ENCODE measurements at regions not wholly inside any gene's neighbourhood (a gene's known extent, or its start where the extent isn't known, plus 50 kb on each side); places are given as distances from the start of the nearest gene placed in this dataset.

DNA sequence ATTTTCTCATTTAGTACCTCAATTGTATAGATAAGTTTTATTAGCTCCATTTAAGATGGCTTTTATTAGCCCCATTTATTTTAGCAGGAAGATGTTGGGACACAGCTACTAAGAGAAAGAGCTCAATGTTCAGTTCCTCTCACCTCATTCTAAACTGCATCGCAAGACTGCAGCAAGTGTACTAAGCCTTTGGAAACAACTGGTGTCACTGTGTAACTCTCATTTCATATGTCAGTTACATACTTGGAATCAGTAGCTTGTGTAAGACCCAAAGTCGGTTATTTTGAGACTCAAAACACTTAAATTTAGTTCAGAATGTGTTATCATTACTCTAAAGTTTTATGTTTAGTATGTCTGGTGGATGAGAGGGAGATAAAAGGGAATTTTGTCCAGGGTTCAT lies 482.9 kb downstream of the BMP2 start:
- H3K36me3 ChIP-seq, result no peaks in the 10 kb centered on the region
- TF ChIP-seq, protein P1, sequence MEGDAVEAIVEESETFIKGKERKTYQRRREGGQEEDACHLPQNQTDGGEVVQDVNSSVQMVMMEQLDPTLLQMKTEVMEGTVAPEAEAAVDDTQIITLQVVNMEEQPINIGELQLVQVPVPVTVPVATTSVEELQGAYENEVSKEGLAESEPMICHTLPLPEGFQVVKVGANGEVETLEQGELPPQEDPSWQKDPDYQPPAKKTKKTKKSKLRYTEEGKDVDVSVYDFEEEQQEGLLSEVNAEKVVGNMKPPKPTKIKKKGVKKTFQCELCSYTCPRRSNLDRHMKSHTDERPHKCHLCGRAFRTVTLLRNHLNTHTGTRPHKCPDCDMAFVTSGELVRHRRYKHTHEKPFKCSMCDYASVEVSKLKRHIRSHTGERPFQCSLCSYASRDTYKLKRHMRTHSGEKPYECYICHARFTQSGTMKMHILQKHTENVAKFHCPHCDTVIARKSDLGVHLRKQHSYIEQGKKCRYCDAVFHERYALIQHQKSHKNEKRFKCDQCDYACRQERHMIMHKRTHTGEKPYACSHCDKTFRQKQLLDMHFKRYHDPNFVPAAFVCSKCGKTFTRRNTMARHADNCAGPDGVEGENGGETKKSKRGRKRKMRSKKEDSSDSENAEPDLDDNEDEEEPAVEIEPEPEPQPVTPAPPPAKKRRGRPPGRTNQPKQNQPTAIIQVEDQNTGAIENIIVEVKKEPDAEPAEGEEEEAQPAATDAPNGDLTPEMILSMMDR (IDR thresholded peaks at IDR 0.05), result no peak
- no peak for TF ChIP-seq EP300 (IDR thresholded peaks at IDR 0.05)
- no peak for TF ChIP-seq POLR2A (IDR thresholded peaks at IDR 0.05)
- H3K27ac ChIP-seq, result no peak overlapping the region
- 84 to 88% methylated on average over 2 of the region's 2 CpGs for WGBS, 2 donors
- DNase-seq (ENCODE audit: low spot score in 2 of 2), result no peak
- H3K4me3 ChIP-seq, result no peak overlapping the region
- no peaks in the 10 kb centered on the region for H3K4me1 ChIP-seq
- H3K27me3 ChIP-seq, result no peaks in the 10 kb centered on the region
- H3K9me3 ChIP-seq, result no peaks in the 10 kb centered on the region

DNA sequence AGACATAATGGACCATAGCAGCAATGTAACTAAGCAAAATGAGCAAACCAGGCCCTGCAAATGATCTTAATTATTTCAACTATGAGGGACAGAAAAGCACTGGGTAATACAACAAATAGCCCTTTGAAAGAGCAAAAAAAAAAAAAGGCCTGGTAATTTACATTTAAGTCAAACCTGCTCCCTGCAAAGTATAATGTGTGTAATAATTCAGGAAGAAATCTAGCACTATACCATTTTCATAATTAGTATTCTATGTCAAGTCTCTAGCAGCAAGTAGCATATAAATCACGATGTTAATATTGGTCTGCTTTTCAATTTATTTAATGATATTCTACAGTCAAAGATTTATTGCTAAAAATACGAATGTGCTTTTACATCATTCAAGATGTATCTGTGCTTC lies 489.6 kb downstream of the BMP2 start:
- no peak overlapping the region for H3K27ac ChIP-seq
- no peak overlapping the region for H3K4me3 ChIP-seq
- no peaks in the 10 kb centered on the region for H3K27me3 ChIP-seq
- H3K4me1 ChIP-seq, result no peaks in the 10 kb centered on the region
- TF ChIP-seq POLR2A (IDR thresholded peaks at IDR 0.05), result no peak
- TF ChIP-seq EP300 (IDR thresholded peaks at IDR 0.05), result no peak
- TF ChIP-seq, protein P1 (IDR thresholded peaks at IDR 0.05), result no peak
- DNase-seq (ENCODE audit: low spot score in 2 of 2), result no peak
- no peaks in the 10 kb centered on the region for H3K9me3 ChIP-seq
- 70 to 80% methylated on average over 2 of the region's 2 CpGs for WGBS, 2 donors
- H3K36me3 ChIP-seq, result no peaks in the 10 kb centered on the region

DNA sequence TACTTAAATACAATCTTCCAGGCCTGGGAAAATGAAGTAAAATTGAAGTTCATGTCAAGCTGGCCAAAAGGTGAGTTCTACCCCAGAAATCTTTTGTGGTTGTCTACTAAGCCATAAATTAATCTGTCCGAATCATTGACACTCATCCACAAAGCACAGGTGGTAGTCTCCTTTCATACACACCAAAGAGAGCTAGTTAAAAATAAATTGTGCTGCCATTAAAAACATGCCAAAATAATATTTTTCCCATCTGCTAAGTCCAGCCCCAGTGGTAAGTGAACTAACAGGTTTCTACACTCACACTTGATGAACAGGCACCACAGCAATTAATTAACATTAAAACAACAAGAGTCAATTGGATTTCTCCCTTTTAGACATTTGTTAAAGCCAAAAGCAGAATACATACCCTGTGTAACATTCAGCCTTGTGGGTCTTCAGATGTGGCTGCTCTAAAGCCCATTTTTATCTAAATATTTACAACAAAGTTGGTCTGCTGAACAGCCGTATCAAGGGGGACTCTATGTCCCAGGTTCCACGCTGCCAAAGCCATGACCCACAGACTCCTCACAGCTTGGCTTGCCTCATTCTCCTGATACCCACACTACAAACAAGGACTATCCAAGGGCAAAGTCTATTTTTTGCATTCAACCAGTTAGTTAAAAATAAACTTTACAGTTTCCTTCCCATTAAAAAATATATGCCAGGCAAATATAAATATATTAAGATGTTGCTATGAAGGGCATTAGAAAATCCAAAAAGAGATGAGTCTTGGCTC lies 490.4 kb downstream of the BMP2 start:
- H3K27ac ChIP-seq, result no peak overlapping the region
- H3K4me1 ChIP-seq, result no peaks in the 10 kb centered on the region
- 73 to 81% methylated on average over 3 of the region's 3 CpGs for WGBS, 2 donors
- H3K36me3 ChIP-seq, result no peaks in the 10 kb centered on the region
- no peaks in the 10 kb centered on the region for H3K27me3 ChIP-seq
- no peaks in the 10 kb centered on the region for H3K9me3 ChIP-seq
- TF ChIP-seq EP300 (IDR thresholded peaks at IDR 0.05), result no peak
- no peak for TF ChIP-seq POLR2A (IDR thresholded peaks at IDR 0.05)
- TF ChIP-seq, protein P1 (IDR thresholded peaks at IDR 0.05), result no peak
- no peak for DNase-seq (ENCODE audit: low spot score in 2 of 2)
- no peak overlapping the region for H3K4me3 ChIP-seq

DNA sequence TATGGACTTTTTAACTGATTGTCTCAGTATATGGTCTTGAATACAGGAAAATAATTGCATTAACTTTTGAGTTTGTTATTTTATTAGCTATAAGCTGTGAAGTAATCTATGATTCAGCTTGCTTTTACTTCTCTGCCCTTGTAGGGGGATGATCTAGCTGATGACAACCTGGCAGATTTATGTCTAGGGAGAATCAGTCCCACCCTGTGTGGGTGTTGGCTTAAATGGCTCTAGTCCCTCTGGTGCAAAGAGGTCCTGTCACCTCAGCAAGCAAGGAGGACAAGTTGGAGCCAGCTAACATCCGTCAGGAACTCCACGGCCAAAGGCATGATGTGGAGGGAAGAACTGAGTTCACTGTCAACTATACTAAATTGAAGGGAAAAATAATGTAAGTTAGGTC lies 495.3 kb downstream of the BMP2 start:
- WGBS, 2 donors, result 90 to 96% methylated on average over 2 of the region's 2 CpGs
- no peak for TF ChIP-seq POLR2A (IDR thresholded peaks at IDR 0.05)
- no peaks in the 10 kb centered on the region for H3K9me3 ChIP-seq
- DNase-seq (ENCODE audit: low spot score in 2 of 2), result no peak
- no peaks in the 10 kb centered on the region for H3K36me3 ChIP-seq
- H3K4me3 ChIP-seq, result no peak overlapping the region
- H3K27ac ChIP-seq, result no peak overlapping the region
- H3K27me3 ChIP-seq, result no peaks in the 10 kb centered on the region
- no peaks in the 10 kb centered on the region for H3K4me1 ChIP-seq

DNA sequence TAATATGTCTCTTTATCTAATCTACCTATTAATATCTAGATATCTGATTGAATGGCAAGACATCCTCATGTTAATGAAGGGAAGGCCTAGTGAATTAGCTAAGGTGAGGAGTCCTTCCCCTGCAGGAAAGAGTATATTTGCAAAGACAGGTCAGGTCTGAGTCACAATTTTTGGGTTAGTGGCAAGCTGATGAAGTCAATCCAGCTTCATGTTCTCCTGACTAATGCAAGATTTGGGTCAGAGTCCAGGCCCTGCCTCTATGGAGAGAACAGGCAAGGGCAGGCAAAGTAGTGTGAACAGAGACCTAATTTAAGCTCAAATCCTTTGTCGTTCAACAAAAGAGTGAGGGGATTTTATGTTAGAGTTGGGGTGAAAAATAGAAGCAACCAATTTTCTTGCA lies 496.7 kb downstream of the BMP2 start:
- Histone ChIP-seq H3K36me3 (no peaks in the 10 kb centered on the region), H3K4me1 (no peaks in the 10 kb centered on the region), H3K27ac (no peak overlapping the region), H3K27me3 (no peaks in the 10 kb centered on the region), H3K9me3 (no peaks in the 10 kb centered on the region), H3K4me3 (no peak overlapping the region)
- DNase-seq (ENCODE audit: low spot score in 2 of 2), result no peak
- TF ChIP-seq POLR2A (IDR thresholded peaks at IDR 0.05), result no peak
- TF ChIP-seq, protein P1 (IDR thresholded peaks at IDR 0.05), result no peak
- TF ChIP-seq EP300 (IDR thresholded peaks at IDR 0.05), result no peak
- WGBS, 2 donors, result 85 to 90% methylated on average over 1 of the region's 1 CpG

Measured in tibial nerve (tissue), 4 donors.